HT1080 (cell line): ENCODE measurements at regions not wholly inside any gene's neighbourhood (a gene's known extent, or its start where the extent isn't known, plus 50 kb on each side); places are given as distances from the start of the nearest gene placed in this dataset.

Experiments used
- DNase-seq: peaks from one replicate; pipeline ENCODE4 v3.0.0-alpha.2; 2015; ENCODE audit warnings: low read depth

GRCh38 chr5:33282157-33282556 lies 158.6 kb upstream of the TARS1 start:
- no peak for DNase-seq

- no peak for DNase-seq
Observed at GRCh38 chr5:33282696-33283095, 158.1 kb upstream of the TARS1 start.

- DNase-seq = no peak
Observed at GRCh38 chr5:33283243-33283642, 157.5 kb upstream of the TARS1 start.

- DNase-seq = no peak
Observed at GRCh38 chr5:33284681-33285080, 156.1 kb upstream of the TARS1 start.

GRCh38 chr5:33287242-33287641 lies 153.5 kb upstream of the TARS1 start:
- no peak for DNase-seq

GRCh38 chr5:33291216-33292000 lies 149.4 kb upstream of the TARS1 start:
- DNase-seq = no peak

- no peak for DNase-seq
Observed at GRCh38 chr5:33297760-33298216, 143.0 kb upstream of the TARS1 start.

- peak; percentile 62 for DNase-seq
Observed at GRCh38 chr5:33299621-33300208, 141.1 kb upstream of the TARS1 start.

GRCh38 chr5:33300209-33300742 lies 140.5 kb upstream of the TARS1 start:
- no peak for DNase-seq

GRCh38 chr5:33303579-33304095 lies 137.1 kb upstream of the TARS1 start:
- no peak for DNase-seq

GRCh38 chr5:33304601-33305000 lies 136.2 kb upstream of the TARS1 start:
- DNase-seq = no peak

GRCh38 chr5:33305572-33305971 lies 135.2 kb upstream of the TARS1 start:
- DNase-seq = no peak

- DNase-seq = no peak
Observed at GRCh38 chr5:33306758-33307157, 134.0 kb upstream of the TARS1 start.

- DNase-seq = no peak
Observed at GRCh38 chr5:33308586-33308985, 132.2 kb upstream of the TARS1 start.

GRCh38 chr5:33309068-33309467 lies 131.7 kb upstream of the TARS1 start:
- no peak for DNase-seq

- no peak for DNase-seq
Observed at GRCh38 chr5:33309536-33310345, 131.0 kb upstream of the TARS1 start.

- peak; percentile 49 for DNase-seq
Observed at GRCh38 chr5:33310451-33310850, 130.3 kb upstream of the TARS1 start.

- DNase-seq = peak; percentile 91
Observed at GRCh38 chr5:33311893-33312292, 128.9 kb upstream of the TARS1 start.

- peak; percentile 97 for DNase-seq
Observed at GRCh38 chr5:33312571-33313549, 127.9 kb upstream of the TARS1 start.

GRCh38 chr5:33315189-33315588 lies 125.6 kb upstream of the TARS1 start:
- no peak for DNase-seq
